Inflammatory macrophage (primary cell): ENCODE measurements at regions not wholly inside any gene's neighbourhood (a gene's known extent, or its start where the extent isn't known, plus 50 kb on each side); places are given as distances from the start of the nearest gene placed in this dataset.
"Not testable (repeated sequence)": the region's sequence is repeated elsewhere in the genome, so short reads cannot be mapped to it uniquely, and the experiment has no call there.

Experiments
- DNase-seq, 2 donors: peaks; one replicate each; pipeline ENCODE4 v3.0.0-alpha.2; 2020 to 2022

GRCh38 chr10:25724241-25724640 lies 209.8 kb upstream of the MYO3A start:
- no peak for DNase-seq

GRCh38 chr10:25725917-25726716 lies 207.9 kb upstream of the MYO3A start:
- peak; percentile 70 to 73 for DNase-seq

GRCh38 chr10:25738776-25739175 lies 195.3 kb upstream of the MYO3A start:
- no peak for DNase-seq

GRCh38 chr10:25743832-25744231 lies 190.2 kb upstream of the MYO3A start:
- no peak for DNase-seq

GRCh38 chr10:25744574-25744973 lies 189.5 kb upstream of the MYO3A start:
- no peak for DNase-seq

GRCh38 chr10:25745976-25746375 lies 188.1 kb upstream of the MYO3A start:
- no peak for DNase-seq

- DNase-seq, result peak in 1 of 2 donors; percentile 17
Observed at GRCh38 chr10:25747084-25747483, 186.9 kb upstream of the MYO3A start.

GRCh38 chr10:25748509-25748908 lies 185.5 kb upstream of the MYO3A start:
- no peak for DNase-seq

GRCh38 chr10:25753776-25754175 lies 180.3 kb upstream of the MYO3A start:
- DNase-seq, result peak; percentile 93 to 98

- not testable (repeated sequence) for DNase-seq
Observed at GRCh38 chr10:25755874-25756273, 178.2 kb upstream of the MYO3A start.

GRCh38 chr10:25756784-25757183 lies 177.2 kb upstream of the MYO3A start:
- no peak for DNase-seq

- peak; percentile 36 to 47 for DNase-seq
Observed at GRCh38 chr10:25758041-25758457, 176.0 kb upstream of the MYO3A start.

- no peak for DNase-seq
Observed at GRCh38 chr10:25758511-25758910, 175.5 kb upstream of the MYO3A start.

GRCh38 chr10:25761937-25762336 lies 172.1 kb upstream of the MYO3A start:
- no peak for DNase-seq

GRCh38 chr10:25766213-25766612 lies 167.8 kb upstream of the MYO3A start:
- DNase-seq, result no peak

- DNase-seq, result no peak
Observed at GRCh38 chr10:25766687-25767221, 167.3 kb upstream of the MYO3A start.

- DNase-seq, result no peak
Observed at GRCh38 chr10:25768167-25768566, 165.9 kb upstream of the MYO3A start.

GRCh38 chr10:25778646-25779045 lies 155.4 kb upstream of the MYO3A start:
- DNase-seq, result no peak

- DNase-seq, result no peak
Observed at GRCh38 chr10:25786161-25786560, 147.9 kb upstream of the MYO3A start.

- DNase-seq, result no peak
Observed at GRCh38 chr10:25786899-25787298, 147.1 kb upstream of the MYO3A start.

GRCh38 chr10:25797888-25798429 lies 136.1 kb upstream of the MYO3A start:
- DNase-seq, result no peak

GRCh38 chr10:25804505-25804904 lies 129.5 kb upstream of the MYO3A start:
- DNase-seq, result no peak

- DNase-seq, result no peak
Observed at GRCh38 chr10:25805986-25806385, 128.0 kb upstream of the MYO3A start.

- no peak for DNase-seq
Observed at GRCh38 chr10:25808372-25808771, 125.7 kb upstream of the MYO3A start.
